RWPE1 (cell line): ENCODE measurements at regions not wholly inside any gene's neighbourhood (a gene's known extent, or its start where the extent isn't known, plus 50 kb on each side); places are given as distances from the start of the nearest gene placed in this dataset.
"Not testable (repeated sequence)": the region's sequence is repeated elsewhere in the genome, so short reads cannot be mapped to it uniquely, and the experiment has no call there.

ENCODE experiments used
- CTCF ChIA-PET: fragments of 350-600 bp; sonication (Branson Sonifier 250); formaldehyde crosslinking; extraction: SDS; loops from one replicate; lab custom pipeline; 2021; lab: Yijun Ruan, JAX
- POLR2A ChIA-PET: fragments of 400-600 bp; formaldehyde crosslinking; extraction: SDS; loops from one replicate; lab custom pipeline; 2020; ENCODE audit warnings: antibody characterized with exemption; ENCODE audit not compliant: low non-redundant PET; lab: Yijun Ruan, JAX
- DNase-seq: peaks from one replicate; pipeline ENCODE4 v3.0.0; 2012; ENCODE audit warnings: low spot score
- H3K27ac ChIP-seq: fragments of 450-650 bp; 2 replicates; pipeline ENCODE4 v1.5.1; 2017
- TF ChIP-seq, protein P1 (sequence below): fragments of 450-650 bp; conservative IDR thresholded peaks from 2 replicates; pipeline ENCODE4 v1.5.1; 2017; ENCODE audit warnings: low read depth, mild to moderate bottlenecking

DNA sequence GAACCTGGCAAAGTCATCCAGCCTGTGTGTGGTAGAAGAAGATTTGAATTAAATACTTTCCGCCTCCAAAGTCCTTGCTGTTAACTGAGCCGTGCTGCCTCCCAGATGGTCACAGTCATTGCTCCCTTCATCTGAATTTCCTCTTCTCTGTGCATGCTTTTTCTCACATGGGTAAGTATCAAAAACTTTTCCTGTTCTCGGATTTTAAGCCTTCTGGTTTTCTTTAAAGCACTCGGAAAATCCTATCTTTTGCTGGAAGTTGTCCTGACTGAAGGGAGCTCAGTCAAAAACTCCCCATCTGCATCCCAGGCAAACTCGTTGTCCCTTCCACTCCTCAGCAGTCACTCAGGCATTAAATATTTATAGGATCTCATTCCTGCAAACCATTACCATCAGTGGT lies 290.0 kb upstream of the PIK3R1 start:
- POLR2A ChIA-PET = no interaction called here
- TF ChIP-seq, protein P1, sequence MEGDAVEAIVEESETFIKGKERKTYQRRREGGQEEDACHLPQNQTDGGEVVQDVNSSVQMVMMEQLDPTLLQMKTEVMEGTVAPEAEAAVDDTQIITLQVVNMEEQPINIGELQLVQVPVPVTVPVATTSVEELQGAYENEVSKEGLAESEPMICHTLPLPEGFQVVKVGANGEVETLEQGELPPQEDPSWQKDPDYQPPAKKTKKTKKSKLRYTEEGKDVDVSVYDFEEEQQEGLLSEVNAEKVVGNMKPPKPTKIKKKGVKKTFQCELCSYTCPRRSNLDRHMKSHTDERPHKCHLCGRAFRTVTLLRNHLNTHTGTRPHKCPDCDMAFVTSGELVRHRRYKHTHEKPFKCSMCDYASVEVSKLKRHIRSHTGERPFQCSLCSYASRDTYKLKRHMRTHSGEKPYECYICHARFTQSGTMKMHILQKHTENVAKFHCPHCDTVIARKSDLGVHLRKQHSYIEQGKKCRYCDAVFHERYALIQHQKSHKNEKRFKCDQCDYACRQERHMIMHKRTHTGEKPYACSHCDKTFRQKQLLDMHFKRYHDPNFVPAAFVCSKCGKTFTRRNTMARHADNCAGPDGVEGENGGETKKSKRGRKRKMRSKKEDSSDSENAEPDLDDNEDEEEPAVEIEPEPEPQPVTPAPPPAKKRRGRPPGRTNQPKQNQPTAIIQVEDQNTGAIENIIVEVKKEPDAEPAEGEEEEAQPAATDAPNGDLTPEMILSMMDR = no peak
- H3K27ac ChIP-seq = no peak overlapping the region
- CTCF ChIA-PET = no interaction called here
- DNase-seq = no peak

- POLR2A ChIA-PET = no interaction called here
These were observed 294.5 kb upstream of the PIK3R1 start for GRCh38 chr5:67921004-67921601.

GRCh38 chr5:67919532-67919931 lies 296.0 kb upstream of the PIK3R1 start:
- DNase-seq, POLR2A ChIA-PET, H3K27ac ChIP-seq, CTCF ChIA-PET: not testable (repeated sequence)

More at GRCh38 chr5:67921004-67921601, 294.5 kb upstream of the PIK3R1 start:
- CTCF ChIA-PET = interaction anchor here (0.5 kb wide), 1 partner anchor 69 kb away, joined by 3 read pairs; no protein-coding TSS in a partner anchor
- DNase-seq = no peak
- no peak overlapping the region for H3K27ac ChIP-seq
- TF ChIP-seq, protein P1 = no peak

DNA sequence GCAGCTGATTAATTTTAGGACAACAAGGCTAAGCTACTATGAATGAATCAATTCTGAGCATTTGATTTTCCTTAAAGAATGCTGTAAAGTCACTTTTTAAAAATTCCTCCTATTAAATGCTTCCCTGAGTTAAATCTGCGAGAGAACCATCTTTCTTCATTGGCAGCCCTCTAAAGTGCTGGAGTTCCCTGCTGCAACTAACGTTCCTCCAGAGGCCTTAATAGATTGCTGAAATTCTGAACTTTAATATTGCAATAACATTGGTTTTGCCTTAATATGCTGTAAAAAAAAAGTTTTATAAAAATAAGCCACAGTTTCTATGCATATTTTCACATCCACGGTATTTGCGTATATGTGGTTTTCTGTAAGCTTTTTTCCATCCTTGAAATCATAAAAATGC lies 298.0 kb upstream of the PIK3R1 start:
- POLR2A ChIA-PET = no interaction called here
- CTCF ChIA-PET = no interaction called here
- no peak for DNase-seq
- TF ChIP-seq, protein P1 = no peak
- H3K27ac ChIP-seq = no peak overlapping the region

- ChIA-PET POLR2A (no interaction called here), CTCF (interaction anchor here (0.6 kb wide), 2 partner anchors 32 to 232 kb away, joined by 3 to 4 read pairs; no protein-coding TSS in a partner anchor)
- TF ChIP-seq, protein P1 = no peak
- no peak for DNase-seq
- no peak overlapping the region for H3K27ac ChIP-seq
These were observed 305.0 kb upstream of the PIK3R1 start for GRCh38 chr5:67910546-67910945.

- H3K27ac ChIP-seq = no peak overlapping the region
- no peak for DNase-seq
- ChIA-PET CTCF (interaction anchor here (0.7 kb wide), 1 partner anchor 8 kb away, joined by 3 read pairs; no protein-coding TSS in a partner anchor), POLR2A (no interaction called here)
- TF ChIP-seq, protein P1 = no peak
These were observed 307.3 kb upstream of the PIK3R1 start for GRCh38 chr5:67908126-67908765.

DNA sequence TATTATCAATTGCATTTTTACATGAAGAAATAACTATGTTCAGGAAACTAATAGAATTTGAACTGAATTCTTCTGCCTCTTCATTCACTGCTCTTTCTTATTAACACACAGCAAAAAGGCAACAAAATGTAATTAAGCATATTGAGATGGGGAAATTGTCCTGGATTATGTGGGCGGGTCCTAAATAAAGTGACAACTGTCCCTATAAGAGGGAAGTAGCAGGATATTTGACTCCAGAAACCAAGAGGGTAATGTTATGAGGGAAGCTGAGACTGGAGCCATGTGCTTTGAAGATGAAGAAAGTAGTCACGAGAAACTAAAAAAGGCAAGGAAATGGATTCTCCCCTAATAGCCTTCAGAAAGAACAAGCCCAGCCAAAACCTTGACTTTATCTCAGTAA lies 311.2 kb upstream of the PIK3R1 start:
- no peak for DNase-seq
- H3K27ac ChIP-seq = no peak overlapping the region
- ChIA-PET POLR2A (no interaction called here), CTCF (no interaction called here)
- TF ChIP-seq, protein P1 = no peak
